ENCODE measurements at regions not wholly inside any gene's neighbourhood (a gene's known extent, or its start where the extent isn't known, plus 50 kb on each side); places are given as distances from the start of the nearest gene placed in this dataset.

DNA sequence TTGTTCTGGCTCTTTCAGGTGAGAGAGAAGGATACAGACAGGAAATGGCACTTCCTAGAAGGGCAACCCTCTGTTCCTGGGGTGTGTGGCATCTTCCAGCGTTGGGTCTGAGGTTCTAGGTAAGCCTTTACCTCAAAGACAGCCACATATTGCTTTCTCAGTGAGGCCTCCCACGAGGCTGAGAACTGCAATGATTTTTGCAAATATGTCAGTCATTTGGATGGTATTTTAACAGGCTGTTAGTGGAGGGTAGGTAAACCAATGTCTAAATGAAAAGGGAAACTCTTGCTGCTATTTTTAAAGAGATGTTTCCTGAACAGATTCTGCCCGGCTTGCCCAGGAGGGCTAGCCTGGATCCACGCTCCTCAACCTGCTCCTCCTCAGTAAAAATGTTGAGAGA is 240.3 kb upstream of the KLF6 start:
- Histone ChIP-seq H4K20me1 (ENCODE audit: insufficient read depth, low read length) (no peaks in the 10 kb centered on the region), H3K4me2 (ENCODE audit: low read length) (no peak overlapping the region), H3K4me1 (ENCODE audit: insufficient read depth, low read length) (peaks cover 6% of the 10 kb centered on the region), H3K27me3 (ENCODE audit: insufficient read depth, low read length) (no peaks in the 10 kb centered on the region), H3K4me3 (ENCODE audit: insufficient read depth, low read depth, low read length) (no peak overlapping the region), H3K9ac (ENCODE audit: low read length) (no peak overlapping the region), H3K27ac (ENCODE audit: low read depth, low read length) (no peak overlapping the region), H3K79me2 (ENCODE audit: insufficient read depth, low read length) (no peaks in the 10 kb centered on the region), H3K36me3 (ENCODE audit: insufficient read depth, low read length) (no peaks in the 10 kb centered on the region), H3K9me3 (ENCODE audit: insufficient read depth, low read depth, low read length) (no peaks in the 10 kb centered on the region), H2AFZ (ENCODE audit: low read depth, low read length) (no peak overlapping the region)
- Mint-ChIP-seq H3K4me3 (ENCODE audit: unreplicated experiment) (no peak overlapping the region), H3K27ac (ENCODE audit: unreplicated experiment) (peak overlapping the region; percentile 98), H3K9me3 (ENCODE audit: unreplicated experiment) (peaks cover 6% of the 10 kb centered on the region), H3K27me3 (ENCODE audit: low read depth, unreplicated experiment) (no peaks in the 10 kb centered on the region), H3K4me1 (ENCODE audit: low read depth, unreplicated experiment) (peaks cover 42% of the 10 kb centered on the region), H3K36me3 (ENCODE audit: low read depth, unreplicated experiment) (no peaks in the 10 kb centered on the region)
- DNase-seq (ENCODE audit: low read depth), result no peak
- TF ChIP-seq, protein P1, sequence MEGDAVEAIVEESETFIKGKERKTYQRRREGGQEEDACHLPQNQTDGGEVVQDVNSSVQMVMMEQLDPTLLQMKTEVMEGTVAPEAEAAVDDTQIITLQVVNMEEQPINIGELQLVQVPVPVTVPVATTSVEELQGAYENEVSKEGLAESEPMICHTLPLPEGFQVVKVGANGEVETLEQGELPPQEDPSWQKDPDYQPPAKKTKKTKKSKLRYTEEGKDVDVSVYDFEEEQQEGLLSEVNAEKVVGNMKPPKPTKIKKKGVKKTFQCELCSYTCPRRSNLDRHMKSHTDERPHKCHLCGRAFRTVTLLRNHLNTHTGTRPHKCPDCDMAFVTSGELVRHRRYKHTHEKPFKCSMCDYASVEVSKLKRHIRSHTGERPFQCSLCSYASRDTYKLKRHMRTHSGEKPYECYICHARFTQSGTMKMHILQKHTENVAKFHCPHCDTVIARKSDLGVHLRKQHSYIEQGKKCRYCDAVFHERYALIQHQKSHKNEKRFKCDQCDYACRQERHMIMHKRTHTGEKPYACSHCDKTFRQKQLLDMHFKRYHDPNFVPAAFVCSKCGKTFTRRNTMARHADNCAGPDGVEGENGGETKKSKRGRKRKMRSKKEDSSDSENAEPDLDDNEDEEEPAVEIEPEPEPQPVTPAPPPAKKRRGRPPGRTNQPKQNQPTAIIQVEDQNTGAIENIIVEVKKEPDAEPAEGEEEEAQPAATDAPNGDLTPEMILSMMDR (IDR thresholded peaks at IDR 0.05; ENCODE audit: insufficient read depth, low read depth, low read length), result no peak
- no peak for TF ChIP-seq EZH2 (IDR thresholded peaks at IDR 0.05; ENCODE audit: insufficient read depth, low read length)
- FAIRE-seq, result no peak

DNA sequence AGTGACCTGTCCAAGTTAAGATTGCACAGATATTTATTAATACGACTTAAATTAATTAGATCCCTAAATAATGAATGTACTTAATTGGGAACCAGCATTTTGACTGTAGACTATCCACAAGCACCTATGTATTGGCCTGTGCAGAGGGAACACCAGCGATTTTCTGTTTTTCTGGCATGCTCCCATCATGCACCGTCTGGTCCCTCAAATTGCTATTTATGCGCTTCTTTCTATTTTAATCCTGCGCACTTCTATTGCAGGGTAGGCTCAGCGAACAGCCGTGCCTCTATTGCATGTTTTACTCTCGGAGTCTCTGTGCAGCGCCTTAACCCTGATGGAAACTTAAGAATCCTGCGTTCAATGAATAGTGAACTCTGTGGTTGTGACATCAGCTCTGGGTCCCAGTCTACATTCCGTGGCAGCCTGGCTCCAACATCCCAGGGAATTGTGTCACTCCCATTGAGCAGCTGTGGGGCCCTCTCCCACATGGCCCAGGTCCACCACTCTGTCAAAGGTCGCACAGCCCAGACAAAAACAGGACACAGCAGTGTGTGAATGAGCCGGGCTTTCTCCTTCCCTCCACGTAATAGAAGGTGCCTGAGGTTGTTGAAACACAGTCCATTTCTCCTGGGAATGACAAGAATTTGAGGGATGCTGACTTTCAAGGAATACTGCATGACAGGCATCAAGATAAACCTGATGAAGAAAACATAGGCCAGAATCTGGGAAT is 239.7 kb upstream of the KLF6 start:
- H2AFZ ChIP-seq (ENCODE audit: low read depth, low read length), result no peak overlapping the region
- peaks cover 6% of the 10 kb centered on the region for H3K9me3 Mint-ChIP-seq (ENCODE audit: unreplicated experiment)

More for the DNA sequence above, 239.7 kb upstream of the KLF6 start:
- peaks cover 42% of the 10 kb centered on the region for H3K4me1 Mint-ChIP-seq (ENCODE audit: low read depth, unreplicated experiment)
- Histone ChIP-seq H3K9me3 (ENCODE audit: insufficient read depth, low read depth, low read length) (no peaks in the 10 kb centered on the region), H4K20me1 (ENCODE audit: insufficient read depth, low read length) (no peaks in the 10 kb centered on the region), H3K27ac (ENCODE audit: low read depth, low read length) (no peak overlapping the region), H3K36me3 (ENCODE audit: insufficient read depth, low read length) (no peaks in the 10 kb centered on the region), H3K9ac (ENCODE audit: low read length) (no peak overlapping the region), H3K4me2 (ENCODE audit: low read length) (peak overlapping the region; percentile 36), H3K27me3 (ENCODE audit: insufficient read depth, low read length) (no peaks in the 10 kb centered on the region), H3K4me3 (ENCODE audit: insufficient read depth, low read depth, low read length) (no peak overlapping the region), H3K4me1 (ENCODE audit: insufficient read depth, low read length) (peaks cover 6% of the 10 kb centered on the region), H3K79me2 (ENCODE audit: insufficient read depth, low read length) (no peaks in the 10 kb centered on the region)
- DNase-seq (ENCODE audit: low read depth) (peak; percentile 43), FAIRE-seq (no peak)
- no peak overlapping the region for H3K4me3 Mint-ChIP-seq (ENCODE audit: unreplicated experiment)
- TF ChIP-seq, protein P1 (IDR thresholded peaks at IDR 0.05; ENCODE audit: insufficient read depth, low read depth, low read length), result no peak
- TF ChIP-seq EZH2 (IDR thresholded peaks at IDR 0.05; ENCODE audit: insufficient read depth, low read length), result no peak
- H3K36me3 Mint-ChIP-seq (ENCODE audit: low read depth, unreplicated experiment), result no peaks in the 10 kb centered on the region
- H3K27me3 Mint-ChIP-seq (ENCODE audit: low read depth, unreplicated experiment), result no peaks in the 10 kb centered on the region
- H3K27ac Mint-ChIP-seq (ENCODE audit: unreplicated experiment), result peak overlapping the region; percentile 98
